ENCODE measurements at regions not wholly inside any gene's neighbourhood (a gene's known extent, or its start where the extent isn't known, plus 50 kb on each side); places are given as distances from the start of the nearest gene placed in this dataset.

- TF ChIP-seq CTCF (IDR thresholded peaks at IDR 0.05; ENCODE audit: insufficient read depth, low read depth, low read length) = no peak
- TF ChIP-seq EZH2 (IDR thresholded peaks at IDR 0.05; ENCODE audit: insufficient read depth, low read length) = no peak
Measured at GRCh38 chr11:38667359-38667758, 2069.3 kb upstream of the RAG2 start.
